Testis (tissue), 2 donors: ENCODE measurements at regions not wholly inside any gene's neighbourhood (a gene's known extent, or its start where the extent isn't known, plus 50 kb on each side); places are given as distances from the start of the nearest gene placed in this dataset.

ENCODE experiments used
- DNase-seq: peaks from one replicate; pipeline ENCODE4 v3.0.0-alpha.2; 2019
- H3K27ac ChIP-seq, 2 donors: fragments of 200-600 bp; sonication (generic); one replicate each; pipeline ENCODE4 v1.5.1; 2019
- H3K27me3 ChIP-seq: fragments of 200-600 bp; sonication (generic); one replicate; pipeline ENCODE4 v1.5.1; 2019
- H3K36me3 ChIP-seq: fragments of 200-600 bp; sonication (generic); one replicate; pipeline ENCODE4 v1.5.1; 2017; ENCODE audit warnings: low read depth; ENCODE audit errors: missing control alignments
- H3K4me1 ChIP-seq: fragments of 200-600 bp; sonication (generic); one replicate; pipeline ENCODE4 v1.5.1; 2019
- H3K4me3 ChIP-seq, 2 donors: fragments of 200-600 bp; sonication (generic); one replicate each; pipeline ENCODE4 v1.5.1; 2017 to 2019
- H3K9me3 ChIP-seq: fragments of 200-600 bp; sonication (generic); one replicate; pipeline ENCODE4 v1.5.1; 2017
- POLR2A ChIP-seq: fragments of 450-650 bp; IDR thresholded peaks from one replicate; pipeline ENCODE4 v1.6.1; 2017; ENCODE audit warnings: antibody characterized with exemption, mild to moderate bottlenecking, moderate library complexity
- WGBS, 2 donors: methylation state at CpG; one replicate each; pipeline ENCODE4 v1.1.5; 2018; 5-methylcytosine and 5-hydroxymethylcytosine counted together
- intact Hi-C: fragments of 100-400 bp; cut with DNase I; formaldehyde crosslinking; loops from one replicate; pipeline ENCODE4 v1.15.1; 2023; ENCODE audit warnings: low total_unique reads
- TF ChIP-seq, protein P1 (sequence below), 3 experiments: fragments of 450-650 bp in 2 of 3; fragments of 200-600 bp in 1 of 3; sonication (generic) in 1 of 3; IDR thresholded peaks; one replicate each; pipeline ENCODE4 v1.5.1; 2016 to 2019; ENCODE audit warnings: antibody characterized with exemption in 3 of 3, mild to moderate bottlenecking in 2 of 3, moderate library complexity in 1 of 3

DNA sequence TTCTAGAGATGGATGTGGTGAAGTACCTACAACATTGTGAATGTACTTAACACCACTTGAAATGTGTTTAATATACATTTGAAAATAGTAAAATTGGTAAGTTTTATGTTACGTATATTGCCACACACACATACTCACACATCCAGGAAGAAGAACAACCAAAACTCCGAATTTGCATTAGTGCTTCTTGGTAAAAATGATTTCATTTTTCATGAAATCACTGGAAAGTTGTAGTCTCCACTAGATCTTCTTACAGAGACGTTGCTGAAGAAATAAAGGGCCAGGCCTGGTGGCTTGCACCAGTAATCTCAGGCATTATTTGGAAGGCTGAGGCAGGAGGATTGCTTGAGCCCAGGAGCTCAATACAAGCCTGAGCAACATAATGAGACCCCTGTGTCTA lies 118.6 kb upstream of the ZNF608 start:
- H3K27ac ChIP-seq = no peak overlapping the region

DNA sequence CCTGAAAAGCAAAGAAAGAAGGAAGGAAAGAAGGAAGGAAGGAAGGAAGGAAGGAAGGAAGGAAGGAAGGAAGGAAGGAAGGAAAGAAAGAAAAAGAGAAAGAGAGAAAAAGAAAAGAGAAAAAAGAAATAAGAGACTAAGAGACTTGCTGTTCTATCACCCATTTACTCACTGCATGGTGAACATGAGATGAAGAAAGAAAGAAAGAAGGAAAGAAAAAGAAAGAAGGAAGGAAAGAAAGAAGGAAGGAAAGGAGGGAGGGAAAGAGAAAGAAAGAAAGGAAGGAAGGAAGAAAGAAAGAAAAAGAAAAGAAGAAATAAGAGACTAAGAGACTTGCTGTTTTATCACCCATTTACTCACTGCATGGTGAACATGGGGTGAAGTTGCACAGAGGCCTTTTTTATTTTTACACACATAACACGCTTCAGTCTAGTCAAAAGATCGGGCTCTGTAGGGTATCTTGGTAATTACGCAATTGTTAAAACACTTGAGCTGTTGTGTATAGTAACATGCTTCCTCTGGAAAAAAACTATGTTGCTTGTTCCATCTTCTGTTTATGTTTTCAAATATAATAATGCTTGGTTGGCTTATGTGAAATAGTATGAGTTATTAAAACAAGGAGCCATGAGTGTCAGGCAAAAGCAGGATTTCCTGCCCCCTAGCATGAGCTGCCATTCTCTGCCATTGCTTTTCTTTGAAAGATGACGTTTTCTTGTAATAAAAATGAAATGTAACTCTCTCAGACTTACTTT lies 119.3 kb upstream of the ZNF608 start:
- no peak for TF ChIP-seq POLR2A
- TF ChIP-seq, protein P1, sequence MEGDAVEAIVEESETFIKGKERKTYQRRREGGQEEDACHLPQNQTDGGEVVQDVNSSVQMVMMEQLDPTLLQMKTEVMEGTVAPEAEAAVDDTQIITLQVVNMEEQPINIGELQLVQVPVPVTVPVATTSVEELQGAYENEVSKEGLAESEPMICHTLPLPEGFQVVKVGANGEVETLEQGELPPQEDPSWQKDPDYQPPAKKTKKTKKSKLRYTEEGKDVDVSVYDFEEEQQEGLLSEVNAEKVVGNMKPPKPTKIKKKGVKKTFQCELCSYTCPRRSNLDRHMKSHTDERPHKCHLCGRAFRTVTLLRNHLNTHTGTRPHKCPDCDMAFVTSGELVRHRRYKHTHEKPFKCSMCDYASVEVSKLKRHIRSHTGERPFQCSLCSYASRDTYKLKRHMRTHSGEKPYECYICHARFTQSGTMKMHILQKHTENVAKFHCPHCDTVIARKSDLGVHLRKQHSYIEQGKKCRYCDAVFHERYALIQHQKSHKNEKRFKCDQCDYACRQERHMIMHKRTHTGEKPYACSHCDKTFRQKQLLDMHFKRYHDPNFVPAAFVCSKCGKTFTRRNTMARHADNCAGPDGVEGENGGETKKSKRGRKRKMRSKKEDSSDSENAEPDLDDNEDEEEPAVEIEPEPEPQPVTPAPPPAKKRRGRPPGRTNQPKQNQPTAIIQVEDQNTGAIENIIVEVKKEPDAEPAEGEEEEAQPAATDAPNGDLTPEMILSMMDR (IDR thresholded peaks at IDR 0.05) = no peak
- DNase-seq = no peak
- Histone ChIP-seq H3K27me3 (no peaks in the 10 kb centered on the region), H3K9me3 (no peaks in the 10 kb centered on the region), H3K4me3 (no peak overlapping the region), H3K4me1 (peaks cover 12% of the 10 kb centered on the region), H3K36me3 (no peaks in the 10 kb centered on the region), H3K27ac (no peak overlapping the region)
- WGBS, 2 donors = 72 to 80% methylated on average over 4 of the region's 4 CpGs
- intact Hi-C loops = no loop called here

More for the DNA sequence above, 118.6 kb upstream of the ZNF608 start:
- DNase-seq = no peak
- no peaks in the 10 kb centered on the region for H3K27me3 ChIP-seq
- no peaks in the 10 kb centered on the region for H3K36me3 ChIP-seq
- TF ChIP-seq POLR2A = no peak
- TF ChIP-seq, protein P1 (IDR thresholded peaks at IDR 0.05) = no peak
- peaks cover 11% of the 10 kb centered on the region for H3K4me1 ChIP-seq
- no peaks in the 10 kb centered on the region for H3K9me3 ChIP-seq
- no peak overlapping the region for H3K4me3 ChIP-seq
- intact Hi-C loops = no loop called here
- 91 to 97% methylated on average over 3 of the region's 3 CpGs for WGBS, 2 donors

GRCh38 chr5:124866355-124867136 lies 120.1 kb upstream of the ZNF608 start:
- Histone ChIP-seq H3K4me1 (peaks cover 12% of the 10 kb centered on the region), H3K27ac (no peak overlapping the region), H3K36me3 (no peaks in the 10 kb centered on the region), H3K4me3 (no peak overlapping the region), H3K27me3 (no peaks in the 10 kb centered on the region), H3K9me3 (no peaks in the 10 kb centered on the region)
- WGBS, 2 donors = 68 to 73% methylated on average over 12 of the region's 12 CpGs
- no peak for TF ChIP-seq POLR2A
- TF ChIP-seq, protein P1 (IDR thresholded peaks at IDR 0.05) = no peak
- no peak for DNase-seq
- intact Hi-C loops = no loop called here

DNA sequence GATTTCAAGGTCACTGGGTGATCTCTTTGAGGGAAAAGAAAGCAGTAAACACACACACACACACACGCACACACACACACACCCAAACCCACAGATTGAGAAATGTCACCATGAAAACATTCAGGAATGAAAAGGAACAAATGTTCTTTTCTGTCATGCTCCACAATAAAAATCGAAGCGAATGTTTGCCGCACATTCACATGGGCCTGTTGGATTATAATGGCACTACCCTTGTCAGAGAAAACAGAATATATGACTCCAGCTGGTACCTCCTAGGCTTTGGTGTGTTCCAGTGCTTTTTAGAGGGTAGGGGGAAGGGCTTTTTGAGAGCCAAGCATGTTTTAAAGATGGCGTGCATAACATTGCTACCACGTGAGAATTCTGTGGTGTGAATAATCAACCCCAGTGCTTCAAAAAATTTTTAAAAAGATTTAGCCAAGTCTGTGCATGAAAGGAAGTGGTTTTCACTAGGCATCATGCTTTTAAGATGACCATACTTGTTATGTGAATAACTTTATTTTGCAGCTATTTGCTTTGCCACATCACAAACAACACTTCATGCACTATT lies 120.8 kb upstream of the ZNF608 start:
- no peak for DNase-seq
- Histone ChIP-seq H3K4me3 (no peak overlapping the region), H3K36me3 (no peaks in the 10 kb centered on the region), H3K9me3 (no peaks in the 10 kb centered on the region), H3K27ac (no peak overlapping the region), H3K27me3 (no peaks in the 10 kb centered on the region), H3K4me1 (peaks cover 12% of the 10 kb centered on the region)
- intact Hi-C loops = no loop called here
- TF ChIP-seq POLR2A = no peak
- TF ChIP-seq, protein P1 (IDR thresholded peaks at IDR 0.05) = no peak
- 80 to 83% methylated on average over 6 of the region's 6 CpGs for WGBS, 2 donors
